ENCODE measurements at regions not wholly inside any gene's neighbourhood (a gene's known extent, or its start where the extent isn't known, plus 50 kb on each side); places are given as distances from the start of the nearest gene placed in this dataset.

DNA sequence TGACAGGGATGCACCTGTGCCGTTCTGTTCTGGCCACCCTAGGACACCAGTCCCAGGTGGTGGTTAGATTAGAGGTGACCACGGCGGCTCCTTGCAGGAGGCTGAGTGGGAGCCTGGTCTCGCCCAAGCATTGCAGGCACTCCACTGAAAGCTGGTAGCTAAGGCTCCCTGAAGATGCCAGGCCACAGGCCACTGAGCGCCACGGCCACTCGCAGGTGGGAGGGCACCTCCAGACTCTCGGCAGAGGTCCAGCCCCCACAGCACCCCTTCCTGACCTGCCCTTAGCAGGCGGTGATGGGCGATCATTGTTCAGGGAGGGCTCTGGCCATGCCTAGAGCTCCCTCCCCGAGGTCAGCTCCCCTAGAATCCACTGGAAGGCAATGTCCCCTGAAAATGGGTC is 1270.2 kb downstream of the BRD1 start:
- in situ Hi-C loops (cut with HindIII; ENCODE audit: extremely low pct_ligation_motif_present, low pct_unique_long_range_greater_than_20kb) (loop anchor here (25.0 kb wide), 1 partner anchor 755 kb away; no protein-coding TSS in a partner anchor), intact Hi-C loops (cut with micrococcal nuclease; ENCODE audit: unreplicated experiment) (no loop called here)
- Histone ChIP-seq H3K9me3 (ENCODE audit: low read length) (no peaks in the 10 kb centered on the region), H2AFZ (ENCODE audit: low read length) (no peak overlapping the region), H3K79me2 (ENCODE audit: insufficient read depth, low read length) (no peaks in the 10 kb centered on the region), H3K27me3 (ENCODE audit: control insufficient read depth in 1 of 2, insufficient read depth in 2 of 2, low read length in 2 of 2) (peaks cover 18 to 68% of the 10 kb centered on the region in 2 experiments), H3K27ac (ENCODE audit: extremely low read length, insufficient read depth, low read length) (no peak overlapping the region), H3K9ac (ENCODE audit: insufficient read depth, low read depth, low read length) (no peak overlapping the region), H4K20me1 (ENCODE audit: insufficient read depth, low read length) (peaks cover 6% of the 10 kb centered on the region; the same call in 1 of the 2 replicates), H3K4me2 (ENCODE audit: low read depth, low read length) (no peak overlapping the region), H3K36me3 (replicated peaks in 1 of 2; ENCODE audit: control insufficient read depth in 1 of 2, insufficient read depth in 2 of 2, low read length in 2 of 2) (no peaks in the 10 kb centered on the region), H3K4me3 (replicated peaks in 1 of 3; ENCODE audit: insufficient read depth in 1 of 3, low read depth in 2 of 3, low read length in 3 of 3) (no peak overlapping the region), H3K4me1 (ENCODE audit: insufficient read depth, low read length) (peaks cover 6% of the 10 kb centered on the region; the same call in 1 of the 2 replicates)
- no TSS peak for BruUV-seq (replicated peaks)
- CTCF ChIA-PET (ENCODE audit: low intra/inter-chr PET ratio, low total read pairs): no interaction called here
- no peak for DNase-seq (ENCODE audit: low spot score)
- FAIRE-seq: no peak
- no CpG with 5 or more reads among the region's 11 CpGs for WGBS (ENCODE audit: low lambda C conversion rate)
- POLR2A ChIA-PET: no interaction called here
- no peak for TF ChIP-seq HHEX (CRISPR knock-in tag; IDR thresholded peaks at IDR 0.05)
- TF ChIP-seq ATF4 (CRISPR knock-in tag; IDR thresholded peaks at IDR 0.05): no peak
- TF ChIP-seq LBX2 (CRISPR knock-in tag; IDR thresholded peaks at IDR 0.05; ENCODE audit: borderline replicate concordance): no peak
- no peak for TF ChIP-seq ZNF205 (CRISPR knock-in tag; IDR thresholded peaks at IDR 0.05)
- TF ChIP-seq TCF7 (IDR thresholded peaks at IDR 0.05; ENCODE audit: low read depth): no peak
- no peak for TF ChIP-seq ZMYM4 (CRISPR knock-in tag; IDR thresholded peaks at IDR 0.05)
- TF ChIP-seq, protein P1, sequence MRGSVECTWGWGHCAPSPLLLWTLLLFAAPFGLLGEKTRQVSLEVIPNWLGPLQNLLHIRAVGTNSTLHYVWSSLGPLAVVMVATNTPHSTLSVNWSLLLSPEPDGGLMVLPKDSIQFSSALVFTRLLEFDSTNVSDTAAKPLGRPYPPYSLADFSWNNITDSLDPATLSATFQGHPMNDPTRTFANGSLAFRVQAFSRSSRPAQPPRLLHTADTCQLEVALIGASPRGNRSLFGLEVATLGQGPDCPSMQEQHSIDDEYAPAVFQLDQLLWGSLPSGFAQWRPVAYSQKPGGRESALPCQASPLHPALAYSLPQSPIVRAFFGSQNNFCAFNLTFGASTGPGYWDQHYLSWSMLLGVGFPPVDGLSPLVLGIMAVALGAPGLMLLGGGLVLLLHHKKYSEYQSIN (CRISPR knock-in tag; IDR thresholded peaks at IDR 0.05; ENCODE audit: borderline replicate concordance): no peak
- no peak for TF ChIP-seq ZNF782 (CRISPR knock-in tag; IDR thresholded peaks at IDR 0.05; ENCODE audit: borderline replicate concordance)
- TF ChIP-seq ZNF556 (CRISPR knock-in tag; IDR thresholded peaks at IDR 0.05; ENCODE audit: borderline replicate concordance): no peak
- TF ChIP-seq, protein P2, sequence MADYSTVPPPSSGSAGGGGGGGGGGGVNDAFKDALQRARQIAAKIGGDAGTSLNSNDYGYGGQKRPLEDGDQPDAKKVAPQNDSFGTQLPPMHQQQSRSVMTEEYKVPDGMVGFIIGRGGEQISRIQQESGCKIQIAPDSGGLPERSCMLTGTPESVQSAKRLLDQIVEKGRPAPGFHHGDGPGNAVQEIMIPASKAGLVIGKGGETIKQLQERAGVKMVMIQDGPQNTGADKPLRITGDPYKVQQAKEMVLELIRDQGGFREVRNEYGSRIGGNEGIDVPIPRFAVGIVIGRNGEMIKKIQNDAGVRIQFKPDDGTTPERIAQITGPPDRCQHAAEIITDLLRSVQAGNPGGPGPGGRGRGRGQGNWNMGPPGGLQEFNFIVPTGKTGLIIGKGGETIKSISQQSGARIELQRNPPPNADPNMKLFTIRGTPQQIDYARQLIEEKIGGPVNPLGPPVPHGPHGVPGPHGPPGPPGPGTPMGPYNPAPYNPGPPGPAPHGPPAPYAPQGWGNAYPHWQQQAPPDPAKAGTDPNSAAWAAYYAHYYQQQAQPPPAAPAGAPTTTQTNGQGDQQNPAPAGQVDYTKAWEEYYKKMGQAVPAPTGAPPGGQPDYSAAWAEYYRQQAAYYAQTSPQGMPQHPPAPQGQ (CRISPR knock-in tag; IDR thresholded peaks at IDR 0.05; ENCODE audit: borderline replicate concordance): no peak
- TF ChIP-seq, protein P3, sequence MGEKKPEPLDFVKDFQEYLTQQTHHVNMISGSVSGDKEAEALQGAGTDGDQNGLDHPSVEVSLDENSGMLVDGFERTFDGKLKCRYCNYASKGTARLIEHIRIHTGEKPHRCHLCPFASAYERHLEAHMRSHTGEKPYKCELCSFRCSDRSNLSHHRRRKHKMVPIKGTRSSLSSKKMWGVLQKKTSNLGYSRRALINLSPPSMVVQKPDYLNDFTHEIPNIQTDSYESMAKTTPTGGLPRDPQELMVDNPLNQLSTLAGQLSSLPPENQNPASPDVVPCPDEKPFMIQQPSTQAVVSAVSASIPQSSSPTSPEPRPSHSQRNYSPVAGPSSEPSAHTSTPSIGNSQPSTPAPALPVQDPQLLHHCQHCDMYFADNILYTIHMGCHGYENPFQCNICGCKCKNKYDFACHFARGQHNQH (CRISPR knock-in tag; IDR thresholded peaks at IDR 0.05): no peak
- TF ChIP-seq NPAS2 (CRISPR knock-in tag; IDR thresholded peaks at IDR 0.05; ENCODE audit: borderline replicate concordance): no peak
- no peak for ATAC-seq

Measured in HepG2 (cell line).